ENCODE measurements at regions not wholly inside any gene's neighbourhood (a gene's known extent, or its start where the extent isn't known, plus 50 kb on each side); places are given as distances from the start of the nearest gene placed in this dataset.
A peak's percentile ranks its signal among the peaks of the same experiment; 100 is the strongest.
"Not testable (repeated sequence)": the region's sequence is repeated elsewhere in the genome, so short reads cannot be mapped to it uniquely, and the experiment has no call there.

- peak; percentile 33 for TF ChIP-seq CTCF (IDR thresholded peaks at IDR 0.05; ENCODE audit: insufficient read depth, low read length, poor library complexity, severe bottlenecking)
- TF ChIP-seq EZH2phosphoT487 (conservative IDR thresholded peaks at IDR 0.05; ENCODE audit: low read length), result not testable (repeated sequence)
These were observed 176.4 kb downstream of the ADRA2C start for GRCh38 chr4:3942569-3942971.
